SK-N-SH (cell line): ENCODE measurements at regions not wholly inside any gene's neighbourhood (a gene's known extent, or its start where the extent isn't known, plus 50 kb on each side); places are given as distances from the start of the nearest gene placed in this dataset.

ENCODE experiments used
- CTCF ChIA-PET: fragments of 300-600, 350-600 bp; formaldehyde crosslinking; extraction: SDS; loops from one replicate; lab custom pipeline; 2021; lab: Yijun Ruan, JAX
- POLR2A ChIA-PET: fragments of 350-600 bp; sonication (Branson Sonifier 250); formaldehyde crosslinking; extraction: SDS; loops from one replicate; lab custom pipeline; 2020; ENCODE audit warnings: antibody characterized with exemption, inconsistent platforms; lab: Yijun Ruan, JAX
- DNase-seq: peaks from one replicate; pipeline ENCODE4 v3.0.0; 2012
- H2AFZ ChIP-seq: fragments of 200-600 bp; sonication (generic); 2 replicates; pipeline ENCODE4 v1.8.1; 2016; ENCODE audit warnings: antibody characterized with exemption, mild to moderate bottlenecking, low read depth
- H3F3A ChIP-seq: fragments of 200-600 bp; sonication (generic); replicated peaks from 2 replicates; pipeline ENCODE3; 2016; ENCODE audit warnings: antibody characterized with exemption, mild to moderate bottlenecking; ENCODE audit not compliant: insufficient read depth
- H3K27ac ChIP-seq, 2 experiments: fragments of 200-500 bp in 1 of 2; fragments of 200-600 bp in 1 of 2; sonication (Bioruptor generic) in 1 of 2; sonication (generic), shearing (Covaris generic) in 1 of 2; 2 replicates each; pipeline versions ENCODE4 v1.5.1 to v1.6.1; 2014 to 2016; ENCODE audit warnings: low read depth in 2 of 2, inconsistent platforms in 1 of 2, low read length in 1 of 2, mild to moderate bottlenecking in 1 of 2, mixed read lengths in 1 of 2
- H3K27me3 ChIP-seq: fragments of 200-600 bp; sonication (generic), shearing (Covaris generic); 2 replicates; pipeline ENCODE4 v1.6.1; 2016; ENCODE audit warnings: mixed run types; ENCODE audit not compliant: insufficient read depth
- H3K36me3 ChIP-seq, 2 experiments: fragments of 200-500 bp in 1 of 2; fragments of 200-600 bp in 1 of 2; sonication (Bioruptor generic) in 1 of 2; sonication (generic) in 1 of 2; replicated peaks in 1 of 2; 2 replicates each; pipeline versions ENCODE3 to v1.5.1; 2014 to 2016; ENCODE audit warnings: low read length in 1 of 2, mild to moderate bottlenecking in 1 of 2; ENCODE audit not compliant: insufficient read depth in 2 of 2, control insufficient read depth in 1 of 2
- H3K4me1 ChIP-seq, 2 experiments: fragments of 200-500 bp in 1 of 2; fragments of 200-600 bp in 1 of 2; sonication (Bioruptor generic) in 1 of 2; sonication (generic), shearing (Covaris generic) in 1 of 2; 2 replicates each; pipeline versions ENCODE4 v1.5.1 to v1.6.1; 2014 to 2016; ENCODE audit warnings: low read depth in 1 of 2, low read length in 1 of 2, mixed run types in 1 of 2; ENCODE audit not compliant: insufficient read depth in 2 of 2, control insufficient read depth in 1 of 2
- H3K4me2 ChIP-seq: fragments of 200-600 bp; sonication (generic), shearing (Covaris generic); 2 replicates; pipeline ENCODE4 v1.6.1; 2017; ENCODE audit warnings: mixed run types
- H3K4me3 ChIP-seq, 2 experiments: fragments of 200-500 bp in 1 of 2; fragments of 200-600 bp in 1 of 2; sonication (Bioruptor generic) in 1 of 2; sonication (generic), shearing (Covaris generic) in 1 of 2; 2 replicates each; pipeline versions ENCODE4 v1.5.1 to v1.8.1; 2014 to 2016; ENCODE audit warnings: low read depth in 2 of 2, inconsistent platforms in 1 of 2, low read length in 1 of 2, mild to moderate bottlenecking in 1 of 2, mixed read lengths in 1 of 2, moderate library complexity in 1 of 2
- H3K79me2 ChIP-seq: fragments of 200-600 bp; sonication (generic); 2 replicates; pipeline ENCODE4 v1.8.1; 2017; ENCODE audit warnings: mild to moderate bottlenecking; ENCODE audit not compliant: insufficient read depth
- H3K9ac ChIP-seq: fragments of 200-600 bp; sonication (generic); 2 replicates; pipeline ENCODE4 v1.6.1; 2017; ENCODE audit warnings: mixed run types
- H3K9me2 ChIP-seq: fragments of 200-600 bp; sonication (generic); 2 replicates; pipeline ENCODE4 v1.6.1; 2017; ENCODE audit warnings: mixed run types
- H3K9me3 ChIP-seq: fragments of 200-600 bp; sonication (generic); 2 replicates; pipeline ENCODE4 v1.6.1; 2017; ENCODE audit warnings: mixed run types, mild to moderate bottlenecking, moderate library complexity
- H4K20me1 ChIP-seq: fragments of 200-600 bp; sonication (generic); 2 replicates; pipeline ENCODE4 v1.6.1; 2017; ENCODE audit warnings: mild to moderate bottlenecking, mixed run types; ENCODE audit not compliant: insufficient read depth
- CHD2 ChIP-seq: fragments of 150-350 bp; IDR thresholded peaks from 2 replicates; pipeline ENCODE4 v1.6.1; 2018; ENCODE audit warnings: low read length; ENCODE audit not compliant: partially characterized antibody
- CTCF ChIP-seq: fragments of 200-600 bp; sonication (generic); IDR thresholded peaks from 2 replicates; pipeline ENCODE4 v1.6.1; 2017; ENCODE audit warnings: antibody characterized with exemption, mild to moderate bottlenecking, moderate library complexity
- ELF1 ChIP-seq: IDR thresholded peaks from 2 replicates; pipeline ENCODE4 v1.4.0; 2012
- EZH2phosphoT487 ChIP-seq: fragments of 200-600 bp; sonication (generic); IDR thresholded peaks from 2 replicates; pipeline ENCODE4 v1.6.1; 2017; ENCODE audit warnings: low read depth, mixed run types, mild to moderate bottlenecking, antibody characterized with exemption, moderate library complexity, borderline replicate concordance
- FOSL2 ChIP-seq: IDR thresholded peaks from 2 replicates; pipeline ENCODE4 v1.4.0; 2012; ENCODE audit warnings: low read depth, mild to moderate bottlenecking, moderate library complexity, borderline replicate concordance
- FOXJ3 ChIP-seq: sonication (generic); formaldehyde crosslinking; IDR thresholded peaks from 2 replicates; pipeline ENCODE4 v1.5.1; 2020; ENCODE audit warnings: mild to moderate bottlenecking, missing genetic modification reagents
- GABPA ChIP-seq: IDR thresholded peaks from 2 replicates; pipeline ENCODE4 v1.4.0; 2012; ENCODE audit warnings: low read depth, mild to moderate bottlenecking
- GATA2 ChIP-seq: sonication (generic); formaldehyde crosslinking; IDR thresholded peaks from 2 replicates; pipeline ENCODE4 v1.5.0; 2020; ENCODE audit warnings: mild to moderate bottlenecking, missing genetic modification reagents
- JUND ChIP-seq: IDR thresholded peaks from 2 replicates; pipeline ENCODE4 v1.4.0; 2012
- MXI1 ChIP-seq: IDR thresholded peaks from 2 replicates; pipeline ENCODE4 v1.6.1; 2012; ENCODE audit warnings: mild to moderate bottlenecking, low read depth, low read length, improper control_type of control experiment
- RAD21 ChIP-seq: IDR thresholded peaks from 2 replicates; pipeline ENCODE4 v1.6.1; 2012; ENCODE audit warnings: mild to moderate bottlenecking, low read length
- RFX5 ChIP-seq: IDR thresholded peaks from 2 replicates; pipeline ENCODE4 v1.6.1; 2012; ENCODE audit warnings: mild to moderate bottlenecking, improper control_type of control experiment, low read length
- SIN3A ChIP-seq: IDR thresholded peaks from 2 replicates; pipeline ENCODE4 v1.6.1; 2012; ENCODE audit warnings: low read depth, mild to moderate bottlenecking, low read length, moderate library complexity, borderline replicate concordance
- USF1 ChIP-seq: IDR thresholded peaks from 2 replicates; pipeline ENCODE4 v1.4.0; 2012; ENCODE audit warnings: low read depth, borderline replicate concordance
- USF2 ChIP-seq: fragments of 150-350 bp; IDR thresholded peaks from 2 replicates; pipeline ENCODE4 v1.6.1; 2017; ENCODE audit warnings: antibody characterized with exemption, low read length, low read depth, borderline replicate concordance
- YY1 ChIP-seq: IDR thresholded peaks from 2 replicates; pipeline ENCODE4 v1.4.0; 2012; ENCODE audit warnings: low read depth, mild to moderate bottlenecking
- ZBTB33 ChIP-seq: IDR thresholded peaks from 2 replicates; pipeline ENCODE4 v1.4.0; 2012; ENCODE audit warnings: low read depth, borderline replicate concordance
- WGBS: methylation state at CpG from one replicate; pipeline ENCODE4 v1.1.6; 2017; ENCODE audit warnings: low lambda C conversion rate; 5-methylcytosine and 5-hydroxymethylcytosine counted together

- H3K79me2 ChIP-seq: no peaks in the 10 kb centered on the region
- H3F3A ChIP-seq: no peaks in the 10 kb centered on the region
- CTCF ChIA-PET: no interaction called here
- TF ChIP-seq ZBTB33 (no peak), CTCF (no peak), ELF1 (no peak), GABPA (no peak), EZH2phosphoT487 (no peak)
- TF ChIP-seq, all 33 proteins: peak for 0
- POLR2A ChIA-PET: no interaction called here
- 17% methylated on average over 1 of the region's 1 CpG for WGBS
- Histone ChIP-seq H4K20me1 (no peaks in the 10 kb centered on the region), H3K4me3 (no peak overlapping the region), H3K27me3 (no peaks in the 10 kb centered on the region), H3K9me3 (no peaks in the 10 kb centered on the region), H2AFZ (no peak overlapping the region), H3K4me1 (no peaks in the 10 kb centered on the region), H3K4me2 (no peak overlapping the region), H3K9me2 (no peaks in the 10 kb centered on the region), H3K27ac (no peak overlapping the region), H3K36me3 (no peaks in the 10 kb centered on the region), H3K9ac (no peak overlapping the region)
- DNase-seq: no peak
Measured at GRCh38 chr2:59957504-59957903, 596.0 kb downstream of the BCL11A start.

- no peaks in the 10 kb centered on the region for H3K9me2 ChIP-seq
- WGBS: 31% methylated on average over 4 of the region's 4 CpGs
- H3K4me1 ChIP-seq: no peaks in the 10 kb centered on the region
- no peak overlapping the region for H3K4me3 ChIP-seq
- H2AFZ ChIP-seq: no peak overlapping the region
- TF ChIP-seq JUND (no peak), SIN3A (no peak)
- DNase-seq: no peak
- no peaks in the 10 kb centered on the region for H3K79me2 ChIP-seq
- no peaks in the 10 kb centered on the region for H3K36me3 ChIP-seq
- H4K20me1 ChIP-seq: no peaks in the 10 kb centered on the region
- POLR2A ChIA-PET: no interaction called here
- H3K4me2 ChIP-seq: no peak overlapping the region
- H3K27ac ChIP-seq: no peak overlapping the region
- H3K27me3 ChIP-seq: no peaks in the 10 kb centered on the region
- CTCF ChIA-PET: no interaction called here
- no peak overlapping the region for H3K9ac ChIP-seq
- no peaks in the 10 kb centered on the region for H3F3A ChIP-seq
- H3K9me3 ChIP-seq: no peaks in the 10 kb centered on the region
Measured at GRCh38 chr2:59956981-59957380, 596.5 kb downstream of the BCL11A start.

GRCh38 chr2:59947917-59948541, 605.4 kb downstream of the BCL11A start:
- POLR2A ChIA-PET: interaction anchor here (0.5 kb wide), 1 partner anchor 187 kb away, joined by 4 read pairs; no protein-coding TSS in a partner anchor
- H3K27ac ChIP-seq: no peak overlapping the region
- H2AFZ ChIP-seq: no peak overlapping the region
- no peaks in the 10 kb centered on the region for H3K27me3 ChIP-seq
- no peak for DNase-seq
- CTCF ChIA-PET: interaction anchor here (1.1 kb wide), 1 partner anchor 634 kb away, joined by 6 read pairs; no protein-coding TSS in a partner anchor
- H3K4me2 ChIP-seq: no peak overlapping the region
- no peaks in the 10 kb centered on the region for H3K9me2 ChIP-seq
- no peak overlapping the region for H3K4me3 ChIP-seq
- H3K4me1 ChIP-seq: no peaks in the 10 kb centered on the region
- H3F3A ChIP-seq: no peaks in the 10 kb centered on the region
- no peaks in the 10 kb centered on the region for H3K79me2 ChIP-seq
- no peaks in the 10 kb centered on the region for H3K36me3 ChIP-seq
- WGBS: 33% methylated on average over 10 of the region's 10 CpGs
- no peaks in the 10 kb centered on the region for H4K20me1 ChIP-seq
- H3K9me3 ChIP-seq: no peaks in the 10 kb centered on the region
- no peak overlapping the region for H3K9ac ChIP-seq
- no peak for TF ChIP-seq GATA2 (CRISPR knock-in tag)
- no peak for TF ChIP-seq USF2
- TF ChIP-seq MXI1: no peak
- no peak for TF ChIP-seq FOXJ3 (CRISPR knock-in tag)
- no peak for TF ChIP-seq RFX5
- TF ChIP-seq YY1: no peak
- TF ChIP-seq USF1: no peak
- no peak for TF ChIP-seq FOSL2
- no peak for TF ChIP-seq CHD2
- TF ChIP-seq SIN3A: no peak
- TF ChIP-seq RAD21: no peak
